ENCODE measurements at regions not wholly inside any gene's neighbourhood (a gene's known extent, or its start where the extent isn't known, plus 50 kb on each side); places are given as distances from the start of the nearest gene placed in this dataset.
A peak's percentile ranks its signal among the peaks of the same experiment; 100 is the strongest.

GRCh38 chr5:52692606-52693005 lies 95.1 kb upstream of the ITGA1 start:
- no peak for TF ChIP-seq CTCF (IDR thresholded peaks at IDR 0.05; ENCODE audit: poor library complexity, severe bottlenecking)
- no peak for DNase-seq (ENCODE audit: low spot score)
- H3K27ac ChIP-seq (ENCODE audit: poor library complexity, severe bottlenecking) = no peak overlapping the region
- no peaks in the 10 kb centered on the region for H3K4me1 ChIP-seq (ENCODE audit: insufficient read depth, poor library complexity, severe bottlenecking)
- no peaks in the 10 kb centered on the region for H3K9me3 ChIP-seq (ENCODE audit: severe bottlenecking)
- H3K27me3 ChIP-seq (ENCODE audit: insufficient read depth, poor library complexity, severe bottlenecking) = no peaks in the 10 kb centered on the region
- H3K4me3 ChIP-seq (ENCODE audit: severe bottlenecking) = no peak overlapping the region
- no peaks in the 10 kb centered on the region for H3K36me3 ChIP-seq (ENCODE audit: low read depth)
- ATAC-seq (ENCODE audit: low read depth) = no peak

DNA sequence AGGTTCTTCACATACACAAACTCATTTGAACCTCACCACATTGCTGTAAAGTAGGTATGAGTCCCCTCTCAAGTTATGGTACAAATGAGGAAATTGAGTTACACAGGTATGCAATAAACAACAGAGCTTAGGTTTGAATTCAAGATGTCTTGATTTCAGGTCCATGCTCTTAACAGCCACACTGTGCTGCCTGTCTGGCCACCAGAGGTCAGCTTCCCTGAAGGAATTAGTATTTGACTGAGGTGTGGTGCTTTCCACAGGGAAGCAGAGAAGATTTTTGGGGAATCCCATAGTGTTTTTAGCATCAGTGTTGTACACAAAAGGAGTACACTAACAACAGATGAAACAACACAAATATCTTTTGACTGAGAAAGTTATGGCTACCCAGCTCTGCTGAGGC lies 94.4 kb upstream of the ITGA1 start:
- TF ChIP-seq CTCF (IDR thresholded peaks at IDR 0.05; ENCODE audit: poor library complexity, severe bottlenecking) = peak; percentile 81
- H3K27me3 ChIP-seq (ENCODE audit: insufficient read depth, poor library complexity, severe bottlenecking) = no peaks in the 10 kb centered on the region
- H3K4me3 ChIP-seq (ENCODE audit: severe bottlenecking) = no peak overlapping the region
- H3K4me1 ChIP-seq (ENCODE audit: insufficient read depth, poor library complexity, severe bottlenecking) = no peaks in the 10 kb centered on the region
- H3K9me3 ChIP-seq (ENCODE audit: severe bottlenecking) = no peaks in the 10 kb centered on the region
- DNase-seq (ENCODE audit: low spot score) (no peak), ATAC-seq (ENCODE audit: low read depth) (peak; percentile 89)
- H3K36me3 ChIP-seq (ENCODE audit: low read depth) = no peaks in the 10 kb centered on the region
- no peak overlapping the region for H3K27ac ChIP-seq (ENCODE audit: poor library complexity, severe bottlenecking)

GRCh38 chr5:52693836-52694235 lies 93.9 kb upstream of the ITGA1 start:
- no peak for TF ChIP-seq CTCF (IDR thresholded peaks at IDR 0.05; ENCODE audit: poor library complexity, severe bottlenecking)
- Histone ChIP-seq H3K27ac (ENCODE audit: poor library complexity, severe bottlenecking) (no peak overlapping the region), H3K36me3 (ENCODE audit: low read depth) (no peaks in the 10 kb centered on the region), H3K9me3 (ENCODE audit: severe bottlenecking) (no peaks in the 10 kb centered on the region), H3K4me3 (ENCODE audit: severe bottlenecking) (no peak overlapping the region), H3K4me1 (ENCODE audit: insufficient read depth, poor library complexity, severe bottlenecking) (no peaks in the 10 kb centered on the region), H3K27me3 (ENCODE audit: insufficient read depth, poor library complexity, severe bottlenecking) (no peaks in the 10 kb centered on the region)
- ATAC-seq (ENCODE audit: low read depth) (no peak), DNase-seq (ENCODE audit: low spot score) (no peak)

GRCh38 chr5:52694648-52695047 lies 93.1 kb upstream of the ITGA1 start:
- Histone ChIP-seq H3K36me3 (ENCODE audit: low read depth) (no peaks in the 10 kb centered on the region), H3K9me3 (ENCODE audit: severe bottlenecking) (no peaks in the 10 kb centered on the region), H3K4me3 (ENCODE audit: severe bottlenecking) (no peak overlapping the region), H3K27ac (ENCODE audit: poor library complexity, severe bottlenecking) (no peak overlapping the region), H3K4me1 (ENCODE audit: insufficient read depth, poor library complexity, severe bottlenecking) (no peaks in the 10 kb centered on the region), H3K27me3 (ENCODE audit: insufficient read depth, poor library complexity, severe bottlenecking) (no peaks in the 10 kb centered on the region)
- no peak for DNase-seq (ENCODE audit: low spot score)
- no peak for TF ChIP-seq CTCF (IDR thresholded peaks at IDR 0.05; ENCODE audit: poor library complexity, severe bottlenecking)
- no peak for ATAC-seq (ENCODE audit: low read depth)

DNA sequence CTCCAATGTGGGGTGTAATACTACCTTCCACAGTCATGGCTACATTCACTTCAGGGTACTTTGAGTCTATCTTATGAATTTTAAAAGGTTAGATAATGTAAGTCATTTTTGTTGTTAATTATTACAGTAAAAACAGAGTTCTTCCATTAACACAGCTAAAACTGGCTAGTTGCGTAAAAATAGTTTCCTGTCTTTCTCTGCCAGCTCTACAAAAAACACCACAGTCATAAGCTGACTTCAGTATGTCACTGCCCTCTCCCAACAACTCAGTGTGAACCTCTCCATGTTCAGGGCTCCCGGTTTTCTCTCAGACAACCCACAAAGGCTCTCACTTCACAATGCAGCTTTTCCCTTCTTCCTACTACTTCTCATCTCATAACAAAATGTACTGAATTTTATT lies 84.8 kb upstream of the ITGA1 start:
- DNase-seq (ENCODE audit: low spot score) = no peak
- no peak overlapping the region for H3K27ac ChIP-seq (ENCODE audit: poor library complexity, severe bottlenecking)
- H3K27me3 ChIP-seq (ENCODE audit: insufficient read depth, poor library complexity, severe bottlenecking) = no peaks in the 10 kb centered on the region
- H3K4me1 ChIP-seq (ENCODE audit: insufficient read depth, poor library complexity, severe bottlenecking) = peaks cover 15% of the 10 kb centered on the region
- no peak for TF ChIP-seq CTCF (IDR thresholded peaks at IDR 0.05; ENCODE audit: poor library complexity, severe bottlenecking)
- no peak for ATAC-seq (ENCODE audit: low read depth)
- H3K9me3 ChIP-seq (ENCODE audit: severe bottlenecking) = no peaks in the 10 kb centered on the region
- H3K36me3 ChIP-seq (ENCODE audit: low read depth) = 0 out of 2 replicates have a peak, but pooled peaks cover 5% of the 10 kb centered on the region
- H3K4me3 ChIP-seq (ENCODE audit: severe bottlenecking) = no peak overlapping the region

All from RWPE2 (cell line).